ENCODE measurements at regions not wholly inside any gene's neighbourhood (a gene's known extent, or its start where the extent isn't known, plus 50 kb on each side); places are given as distances from the start of the nearest gene placed in this dataset.

DNA sequence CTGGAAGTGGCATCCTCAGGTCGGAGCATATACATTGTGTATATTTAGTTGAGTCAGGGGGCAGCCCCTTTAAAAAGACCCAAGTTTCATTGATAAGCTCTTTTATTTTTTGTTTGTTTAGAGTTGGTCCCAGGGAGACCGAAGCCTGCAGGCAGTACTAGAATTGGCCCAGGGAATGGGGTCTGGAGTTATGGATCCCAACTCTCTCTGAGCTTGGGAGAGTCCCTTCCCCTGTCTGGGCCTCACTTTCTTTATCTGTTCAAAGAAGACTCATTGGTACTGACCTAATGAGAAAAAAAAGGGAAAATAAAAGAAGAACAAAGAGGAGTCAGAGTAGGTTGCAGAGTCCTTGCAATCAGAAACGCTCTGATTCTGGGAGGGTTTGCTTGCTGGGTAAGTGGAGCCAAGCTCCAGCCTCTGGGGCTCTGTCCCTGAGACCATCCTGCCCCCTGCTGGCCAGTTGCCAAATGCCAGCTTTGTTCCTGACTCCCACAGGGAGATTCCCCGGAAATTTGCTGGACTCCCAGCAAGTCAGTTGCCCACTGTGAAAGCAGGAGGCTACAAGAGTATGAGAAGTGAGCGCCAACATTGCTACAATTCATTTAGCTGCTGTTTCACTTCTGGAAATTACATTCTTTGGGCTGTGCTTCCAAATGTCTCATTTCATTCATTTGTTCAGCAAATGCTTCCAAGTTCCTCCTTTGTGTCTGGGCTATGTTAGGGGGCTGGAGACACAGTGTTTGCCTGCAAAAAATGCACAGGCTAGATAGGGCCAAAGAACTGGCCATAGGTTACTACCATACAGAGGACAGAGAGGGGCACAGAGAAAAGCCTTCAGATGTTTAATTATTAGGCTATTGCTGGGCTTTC is 156.2 kb downstream of the MELK start:
- DNase-seq (ENCODE audit: low spot score) = peak; percentile 82

DNA sequence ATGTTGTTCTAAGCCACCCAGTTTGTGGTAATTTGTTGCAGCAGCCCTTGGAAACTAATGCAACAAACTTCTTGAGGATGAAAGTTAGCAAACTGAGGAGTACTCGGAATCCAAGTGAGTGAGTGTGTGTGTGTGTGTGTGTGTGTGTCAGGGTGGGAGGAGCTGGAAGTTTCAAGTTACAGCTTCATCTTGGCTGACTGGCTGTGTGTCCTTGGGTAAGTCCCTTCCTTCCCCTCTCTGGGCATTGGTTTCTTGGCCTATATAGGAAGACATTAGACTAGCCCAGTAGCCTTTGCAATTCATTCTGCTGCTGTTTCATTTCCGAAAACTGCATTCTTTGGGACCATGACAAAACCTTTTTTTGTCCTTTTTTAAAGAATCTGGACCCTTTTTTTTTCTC is 157.2 kb downstream of the MELK start:
- DNase-seq (ENCODE audit: low spot score) = no peak

DNA sequence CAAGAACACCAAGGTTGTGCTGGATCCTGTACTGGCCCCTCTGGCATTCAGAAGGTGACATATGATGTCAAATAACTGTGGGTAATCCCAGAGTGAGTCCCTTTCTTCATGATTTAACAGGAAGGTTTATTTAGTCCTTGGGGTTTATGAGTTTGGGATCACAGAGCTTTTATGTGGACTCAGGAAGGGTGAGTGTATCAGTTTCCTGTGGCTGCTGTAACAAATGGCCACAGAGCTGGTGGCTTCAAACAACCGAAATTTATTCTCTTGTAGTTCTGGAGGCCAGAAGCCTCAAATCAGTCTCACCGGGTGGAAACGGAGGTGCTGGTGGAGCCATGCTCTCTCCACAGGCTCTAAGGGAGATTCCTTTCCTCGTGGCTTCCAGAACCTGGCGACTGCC is 157.7 kb downstream of the MELK start:
- no peak for DNase-seq (ENCODE audit: low spot score)

DNA sequence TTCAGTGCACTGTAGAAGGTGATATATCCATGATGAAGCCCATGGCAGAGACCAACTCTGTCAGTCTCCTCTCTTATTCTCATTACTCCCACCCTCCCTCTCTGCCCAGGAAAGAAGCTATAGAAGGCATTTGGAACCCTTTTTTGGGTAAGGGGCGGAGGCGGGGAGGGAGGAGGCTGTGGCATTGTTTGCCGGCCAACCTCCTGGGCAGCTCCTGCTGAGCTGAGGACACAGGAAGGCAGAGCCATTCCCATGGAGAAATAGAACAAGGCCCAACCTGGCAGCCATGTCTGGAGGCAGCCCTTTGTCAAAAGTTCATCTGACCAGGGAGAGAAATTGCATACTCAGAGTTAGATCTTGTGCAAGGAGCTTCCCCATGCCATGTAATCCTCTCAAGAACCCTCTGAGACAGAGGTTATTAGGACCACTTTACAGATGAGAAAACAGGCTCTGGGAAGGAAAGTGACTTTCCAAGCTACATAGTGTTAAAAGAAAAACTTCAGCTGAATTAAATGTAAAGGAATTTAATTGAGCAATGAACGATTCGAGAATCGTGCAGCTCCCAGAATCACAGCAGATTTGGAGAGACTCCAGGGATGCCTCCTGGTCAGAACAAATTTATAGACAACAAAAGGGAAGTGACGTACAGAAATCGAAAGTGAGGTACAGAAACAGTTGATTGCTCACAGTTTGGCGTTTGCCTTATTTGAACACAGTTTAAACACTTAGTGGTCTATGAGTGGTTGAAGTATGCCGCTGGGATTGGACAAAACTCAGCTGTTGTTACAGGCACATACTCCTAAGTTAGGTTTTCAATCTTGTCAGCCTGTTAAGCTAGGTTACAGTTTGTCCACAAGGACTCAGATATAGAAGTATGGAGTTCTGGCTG is 158.6 kb downstream of the MELK start:
- no peak for DNase-seq (ENCODE audit: low spot score)

DNA sequence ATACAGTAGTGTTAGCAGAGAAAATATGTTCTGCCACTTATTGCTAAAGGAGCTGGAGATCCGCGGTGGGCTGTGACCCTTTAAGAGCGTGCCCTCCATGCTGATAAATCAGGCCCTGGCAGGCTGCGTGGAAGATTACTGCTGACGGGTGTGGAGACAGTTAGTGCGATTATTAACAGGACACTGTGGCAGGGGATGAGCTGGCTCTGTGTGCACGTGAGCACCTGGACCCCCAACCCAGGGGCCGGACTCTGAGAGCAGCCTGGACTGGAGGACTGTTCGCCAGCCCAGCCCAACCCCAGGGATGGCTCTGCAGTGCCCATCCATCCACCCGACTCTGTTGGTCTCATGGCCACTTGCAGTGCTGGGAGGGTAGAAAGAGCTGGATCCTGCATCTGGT is 162.0 kb downstream of the MELK start:
- DNase-seq (ENCODE audit: low spot score) = no peak

DNA sequence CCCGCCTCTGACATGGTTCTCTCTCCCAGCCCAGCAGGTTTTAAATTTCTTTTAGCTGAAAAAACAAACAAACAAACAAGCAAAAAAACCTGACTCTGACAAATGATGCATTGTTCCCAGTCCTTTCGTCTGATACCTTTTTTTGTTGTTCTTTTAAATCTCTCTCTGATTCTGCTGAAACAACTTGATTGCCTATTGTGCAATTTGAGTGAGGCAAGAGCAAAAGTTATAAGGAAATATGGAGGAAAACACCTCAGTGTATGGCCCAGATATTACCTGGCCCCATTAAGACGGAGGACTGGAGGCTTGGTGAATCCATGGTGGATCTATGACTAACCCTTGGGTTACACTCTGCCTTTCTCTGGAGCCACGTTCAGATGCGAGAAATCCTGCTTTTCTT is 164.0 kb downstream of the MELK start:
- no peak for DNase-seq (ENCODE audit: low spot score)

DNA sequence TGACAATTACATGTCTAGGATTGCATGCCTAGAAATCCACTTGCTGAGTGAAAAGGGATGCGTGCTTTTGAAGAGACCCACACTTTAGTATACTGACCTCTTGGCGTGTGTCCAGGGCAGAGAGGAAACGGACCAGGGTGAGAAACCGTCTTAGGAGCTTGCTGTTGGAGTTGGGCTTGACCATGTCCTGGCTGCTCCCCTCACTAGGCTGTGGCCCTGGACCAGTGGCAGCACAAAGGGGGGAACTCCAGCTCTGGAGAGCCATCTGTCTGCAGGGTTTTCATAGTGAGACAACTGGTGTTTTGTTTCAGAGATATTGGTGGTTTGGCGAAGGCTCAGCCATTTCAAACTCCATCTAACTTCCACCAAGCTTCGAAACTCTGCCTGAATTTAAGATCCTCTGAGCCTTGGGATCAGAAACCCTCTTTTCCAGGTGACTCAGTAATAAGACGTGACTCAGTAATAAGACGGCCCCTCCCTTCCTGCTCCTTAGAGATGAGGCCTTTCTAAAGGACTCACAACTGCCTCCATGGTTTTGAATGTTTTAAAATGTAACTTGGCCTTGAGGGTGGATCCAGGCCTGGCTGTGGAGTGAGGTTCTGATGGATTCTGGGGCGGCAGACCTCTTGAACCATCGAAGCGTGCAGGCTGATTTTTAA is 165.8 kb downstream of the MELK start:
- no peak for DNase-seq (ENCODE audit: low spot score)

DNA sequence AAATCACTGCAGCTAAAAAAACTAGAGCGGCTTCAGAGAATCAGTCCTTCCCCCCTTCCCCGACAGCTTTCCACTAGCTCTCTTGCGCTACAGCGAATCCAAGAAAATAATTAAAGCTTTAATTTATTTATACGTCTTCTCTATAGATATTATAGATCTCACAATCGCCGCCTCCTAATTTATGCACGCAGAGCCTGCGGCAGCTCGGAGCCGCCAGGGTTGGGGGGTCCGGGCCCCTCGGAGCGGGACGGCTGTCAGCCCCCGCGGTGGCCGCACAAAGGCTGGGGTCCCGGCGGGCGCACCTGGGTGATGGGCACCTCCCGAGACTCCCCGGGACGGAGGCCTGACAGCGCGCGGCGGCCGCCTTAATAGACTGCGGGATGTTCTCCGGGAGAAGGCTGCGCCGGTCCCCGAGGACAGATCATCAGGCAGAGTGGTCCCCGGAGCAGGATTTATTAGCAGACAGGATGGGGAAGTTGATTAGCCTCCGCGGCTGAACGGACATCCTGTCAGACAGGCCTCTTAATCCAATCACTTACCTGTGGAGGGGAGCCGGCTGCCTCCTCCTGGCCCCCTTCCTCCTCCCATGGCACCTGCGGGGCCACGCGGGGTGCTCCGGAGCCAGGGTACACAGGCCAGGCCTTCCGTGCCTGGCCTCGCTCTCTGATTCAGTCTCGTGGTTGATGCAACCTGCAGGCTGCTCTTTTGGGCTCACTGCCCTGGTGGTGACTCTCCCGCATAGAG is 166.8 kb downstream of the MELK start:
- no peak for DNase-seq (ENCODE audit: low spot score)

DNA sequence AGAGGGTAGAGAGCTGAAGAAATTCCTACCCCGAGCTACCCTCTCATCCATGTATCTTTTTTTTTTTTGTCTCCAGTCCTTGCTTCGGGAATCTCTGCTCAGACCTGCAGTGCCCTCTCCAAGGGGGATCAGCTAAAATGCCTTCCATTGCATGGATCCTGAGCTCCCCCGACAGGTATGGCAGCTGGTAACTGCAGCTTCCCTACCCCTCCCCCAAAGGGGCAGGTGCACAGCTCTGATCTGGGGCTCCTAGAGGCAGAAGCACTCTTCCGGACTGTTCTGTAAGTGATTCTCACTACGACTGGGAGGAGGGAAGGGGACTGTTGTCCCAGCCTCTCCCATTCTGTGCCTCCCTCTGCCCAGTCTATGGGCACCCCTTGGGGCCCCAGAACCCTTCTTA is 169.6 kb downstream of the MELK start:
- no peak for DNase-seq (ENCODE audit: low spot score)

DNA sequence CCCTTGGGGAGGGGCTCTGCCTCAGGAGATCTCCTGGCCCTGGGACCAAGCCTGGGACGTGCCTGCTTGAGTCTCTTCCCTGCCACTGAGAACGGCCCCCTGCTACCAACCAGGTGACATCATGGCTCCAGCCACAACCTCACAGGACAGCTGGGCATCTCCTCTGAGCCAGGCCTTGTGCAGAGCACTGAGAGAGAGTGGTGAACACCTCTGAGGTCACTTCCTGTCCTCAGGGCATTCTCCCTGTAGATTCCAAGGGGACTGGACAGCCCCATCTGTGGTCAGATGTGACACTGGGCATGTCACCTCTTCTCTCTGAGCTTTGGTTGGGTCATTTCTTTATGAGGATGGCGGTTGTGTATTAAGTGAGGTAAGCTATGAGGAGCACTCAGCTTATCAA is 172.0 kb downstream of the MELK start:
- DNase-seq (ENCODE audit: low spot score) = no peak

DNA sequence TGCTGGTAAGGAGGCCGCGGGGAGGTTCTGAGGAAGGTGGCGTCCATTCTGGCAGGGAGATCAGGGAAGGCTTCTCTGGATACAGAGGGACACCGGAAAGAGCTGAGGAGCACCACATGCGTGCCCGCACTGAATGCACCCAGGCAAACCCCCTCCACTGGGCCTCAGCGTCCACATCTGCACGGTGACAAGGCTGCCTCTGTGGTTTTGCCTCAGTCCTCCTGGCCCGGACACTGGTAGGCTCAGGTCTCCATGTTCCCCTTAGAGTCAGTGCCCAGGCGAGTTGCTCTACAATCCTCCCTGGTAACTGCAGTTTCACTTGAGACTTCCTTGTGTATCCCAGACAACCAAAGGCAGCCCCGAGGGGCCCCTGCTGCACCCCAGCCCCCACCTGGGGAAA is 173.3 kb downstream of the MELK start:
- no peak for DNase-seq (ENCODE audit: low spot score)

DNA sequence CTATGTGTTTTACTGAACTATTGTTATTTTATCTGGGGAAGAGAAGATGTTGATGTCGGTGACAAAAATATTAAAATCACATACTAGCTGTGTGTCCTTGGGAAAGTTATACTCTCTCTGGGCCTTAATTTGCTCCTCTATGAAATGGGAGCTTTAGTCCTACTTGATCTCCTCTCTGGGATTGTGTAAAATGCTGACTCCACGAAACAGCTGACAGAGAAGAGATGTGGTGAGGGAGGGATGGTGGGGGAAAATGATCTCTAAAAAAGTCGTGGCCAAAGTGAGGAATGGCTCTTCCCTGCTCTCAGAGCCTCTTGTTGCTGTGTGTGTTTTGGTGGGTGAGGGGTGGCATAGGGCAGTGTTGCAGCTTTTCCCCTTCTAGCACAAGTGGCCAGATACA is 173.7 kb downstream of the MELK start:
- no peak for DNase-seq (ENCODE audit: low spot score)

DNA sequence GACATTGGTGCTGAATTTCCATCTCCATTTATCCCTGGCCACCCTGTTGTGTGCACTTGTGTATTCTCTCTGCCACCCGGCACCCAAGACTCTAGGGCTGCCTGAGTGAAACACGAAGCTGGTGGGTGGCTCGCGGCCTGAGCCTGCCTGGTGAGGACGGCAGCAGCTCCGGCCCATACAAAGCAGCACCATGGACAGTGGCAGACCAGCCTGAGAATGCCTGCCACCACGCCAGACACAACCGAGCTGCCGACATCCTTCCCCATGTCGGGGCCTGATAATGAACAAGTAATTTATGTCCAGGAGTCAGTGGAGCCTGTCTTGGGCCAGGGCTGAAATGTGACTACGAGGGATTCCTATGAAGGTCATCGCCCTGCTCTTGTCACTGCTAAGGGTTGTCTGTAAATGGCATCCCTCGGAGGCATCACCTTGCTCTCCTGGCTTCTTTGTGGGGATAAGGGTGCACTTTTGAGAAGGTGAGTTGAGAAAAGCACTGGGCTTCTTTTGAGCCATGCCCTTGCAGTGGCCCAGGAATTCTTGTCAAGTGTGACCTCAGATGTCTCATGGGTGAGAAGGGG is 175.7 kb downstream of the MELK start:
- DNase-seq (ENCODE audit: low spot score) = peak; percentile 77

DNA sequence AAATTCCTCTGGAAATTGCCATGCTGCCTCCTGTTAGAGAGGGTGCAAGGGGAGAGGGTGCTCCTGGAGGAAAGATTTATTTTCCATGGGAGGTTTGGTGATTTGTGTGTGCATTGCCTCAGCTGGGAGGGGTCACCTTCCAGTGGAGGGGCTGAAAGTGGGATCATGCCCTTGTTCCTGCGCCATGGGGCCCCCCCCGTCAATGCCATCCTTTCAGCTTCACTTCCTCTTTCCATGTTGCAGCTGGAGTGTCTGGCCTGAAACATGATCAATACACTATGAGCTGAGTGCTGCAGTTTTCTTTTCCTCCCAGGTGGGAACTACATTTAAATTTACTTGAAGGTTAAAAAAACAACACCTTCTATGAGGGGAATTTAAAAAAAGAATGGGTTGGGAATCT is 176.8 kb downstream of the MELK start:
- no peak for DNase-seq (ENCODE audit: low spot score)

DNA sequence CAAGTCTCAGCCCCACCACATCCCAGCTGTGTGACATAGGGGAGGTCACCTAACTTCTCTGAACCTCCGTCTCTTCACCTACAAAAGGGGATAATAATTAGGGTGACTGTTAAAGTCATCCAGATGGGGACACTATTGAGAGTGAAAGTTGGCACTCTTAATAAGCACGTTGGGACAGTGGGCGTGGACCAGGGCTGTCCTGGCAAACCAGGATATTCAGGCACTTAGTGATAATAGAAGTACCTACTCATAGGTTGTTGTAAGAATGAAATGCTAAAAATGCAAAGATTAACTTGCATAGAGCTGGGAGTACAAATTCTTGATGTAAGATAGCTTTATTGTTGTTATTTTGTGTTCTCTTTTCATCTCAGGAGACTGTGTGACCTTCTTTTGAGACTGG is 177.9 kb downstream of the MELK start:
- no peak for DNase-seq (ENCODE audit: low spot score)

DNA sequence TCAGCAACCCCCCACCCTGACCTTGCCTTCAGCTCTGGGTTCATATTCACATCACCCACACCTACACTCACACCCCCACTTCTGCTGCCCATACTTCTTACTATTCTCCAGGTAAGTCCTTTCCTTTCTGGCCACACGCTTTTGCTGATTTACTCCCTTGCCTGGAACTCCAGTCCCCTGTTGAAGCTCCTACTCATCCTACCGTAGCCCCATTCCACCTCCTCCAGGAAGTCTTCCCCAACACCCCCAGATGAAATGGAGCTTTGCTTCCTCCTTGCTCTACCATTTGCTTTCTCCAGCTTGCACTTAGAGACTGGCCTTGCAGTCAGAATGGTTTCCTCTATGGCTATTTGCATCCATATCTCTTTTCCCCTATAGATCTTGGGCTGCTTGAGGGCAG is 182.3 kb downstream of the MELK start:
- DNase-seq (ENCODE audit: low spot score) = no peak

DNA sequence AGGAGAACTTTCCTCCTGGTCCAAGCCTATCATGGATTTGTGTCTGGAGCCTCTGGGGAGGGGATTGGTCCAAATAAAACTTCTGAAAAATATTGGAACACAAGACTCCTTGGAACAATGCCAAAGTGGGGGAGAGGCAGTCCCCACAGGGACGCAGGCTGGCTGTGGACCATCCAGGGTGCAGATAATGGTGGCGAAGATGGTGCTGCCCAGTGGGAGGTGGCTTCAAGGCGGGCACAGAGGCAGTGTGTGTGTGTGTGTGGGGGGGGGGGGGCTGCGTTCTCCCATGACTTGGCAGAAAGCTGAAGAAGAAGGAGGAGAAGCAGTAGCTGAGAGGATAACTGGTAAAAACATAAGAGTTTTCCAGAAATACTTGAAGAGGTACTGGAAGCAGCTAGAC is 186.4 kb downstream of the MELK start:
- DNase-seq (ENCODE audit: low spot score) = no peak

DNA sequence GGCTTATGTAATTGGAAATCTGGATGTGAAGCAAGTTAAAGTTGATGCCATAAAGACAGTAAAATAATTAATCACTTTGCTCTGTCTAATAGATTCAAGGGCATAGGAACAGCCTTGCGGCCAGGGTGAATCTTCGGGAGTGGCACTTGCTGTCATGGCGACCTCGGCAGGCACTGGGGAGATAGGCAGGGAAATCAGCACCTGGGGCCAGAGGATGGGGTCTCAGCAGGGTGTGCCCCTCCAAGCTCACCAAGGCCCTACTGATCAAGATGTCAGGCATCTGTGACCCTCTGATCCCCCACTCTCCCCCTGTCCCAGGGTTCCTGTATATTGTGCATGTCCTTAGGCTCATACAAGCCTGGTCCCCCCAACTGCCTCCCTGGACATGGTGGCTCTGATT is 187.3 kb downstream of the MELK start:
- DNase-seq (ENCODE audit: low spot score) = no peak

DNA sequence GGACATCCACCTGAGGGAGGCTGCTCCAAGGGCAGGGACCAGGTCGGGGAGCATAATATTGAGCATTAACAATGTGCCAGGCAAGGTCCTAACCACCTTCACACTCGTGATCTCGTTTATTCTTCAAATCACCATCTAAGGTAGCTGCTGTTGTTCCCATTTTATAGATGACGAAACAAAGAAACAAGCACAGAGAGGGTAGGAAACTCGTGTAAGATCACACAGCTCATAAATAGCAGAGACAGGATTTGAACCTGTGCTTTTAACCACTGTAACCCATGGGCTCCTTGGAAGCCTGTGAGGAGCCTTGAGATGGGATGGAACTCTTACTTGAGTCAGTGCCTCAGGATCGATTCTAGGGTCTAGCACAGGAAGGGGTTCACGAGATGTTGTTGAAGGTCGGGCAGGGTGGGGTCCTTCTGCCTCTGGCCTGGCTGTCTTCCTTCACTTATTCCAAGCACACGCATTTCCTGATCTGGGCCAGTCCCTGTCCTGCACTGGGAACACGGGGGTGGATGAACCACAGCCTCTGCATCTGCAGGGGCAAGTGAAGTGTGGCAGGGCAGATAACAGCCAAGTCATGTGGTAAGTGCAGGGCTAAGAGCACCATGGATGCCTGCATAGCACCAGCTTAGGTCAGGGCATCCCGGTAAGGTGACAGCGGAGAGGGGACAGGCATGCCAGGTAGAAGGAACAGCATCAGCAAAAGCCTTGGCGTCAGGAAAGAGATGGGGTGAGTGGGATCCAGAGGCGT is 188.1 kb downstream of the MELK start:
- no peak for DNase-seq (ENCODE audit: low spot score)

DNA sequence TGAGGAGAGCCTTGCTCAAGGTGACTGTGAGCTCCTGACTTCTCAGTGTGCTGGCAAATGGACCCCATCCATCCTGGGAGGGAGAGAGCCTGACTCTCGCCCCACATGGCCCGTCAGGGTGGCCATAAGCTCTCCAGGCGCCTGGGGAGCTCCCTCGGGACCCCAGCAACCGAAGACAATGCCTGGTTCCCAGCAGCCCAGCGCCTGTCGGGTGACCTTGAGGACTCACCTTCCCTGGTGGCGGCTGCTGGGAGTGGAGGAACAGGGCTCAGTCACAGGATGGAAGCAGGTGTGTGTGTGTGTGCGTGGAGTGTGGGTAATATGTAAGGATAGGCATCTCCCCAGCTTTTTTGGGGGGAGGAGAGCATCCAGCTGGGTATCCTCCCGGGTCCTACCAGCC is 190.3 kb downstream of the MELK start:
- no peak for DNase-seq (ENCODE audit: low spot score)

DNA sequence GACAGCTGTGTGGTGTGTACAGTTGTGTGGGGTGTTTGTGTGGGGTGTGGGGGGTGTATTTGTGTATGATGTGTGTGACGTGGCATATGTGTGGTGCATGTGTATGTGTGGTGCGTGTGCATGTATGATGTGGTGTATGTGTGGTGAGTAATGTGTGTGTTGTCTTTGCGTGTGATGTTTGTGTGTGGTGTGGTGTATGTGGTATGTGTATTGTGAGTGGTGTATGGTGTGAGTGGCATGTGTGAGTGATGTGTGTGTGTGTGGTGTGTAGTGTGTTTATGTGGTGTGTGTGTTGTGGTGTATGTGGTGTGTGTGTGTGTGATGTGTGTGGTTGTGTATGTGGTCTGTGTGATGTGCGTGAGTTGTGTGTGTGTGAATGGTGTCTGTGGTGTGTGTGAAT is 191.1 kb downstream of the MELK start:
- no peak for DNase-seq (ENCODE audit: low spot score)
